ENCODE measurements at regions not wholly inside any gene's neighbourhood (a gene's known extent, or its start where the extent isn't known, plus 50 kb on each side); places are given as distances from the start of the nearest gene placed in this dataset.
"Not testable (repeated sequence)": the region's sequence is repeated elsewhere in the genome, so short reads cannot be mapped to it uniquely, and the experiment has no call there.

DNA sequence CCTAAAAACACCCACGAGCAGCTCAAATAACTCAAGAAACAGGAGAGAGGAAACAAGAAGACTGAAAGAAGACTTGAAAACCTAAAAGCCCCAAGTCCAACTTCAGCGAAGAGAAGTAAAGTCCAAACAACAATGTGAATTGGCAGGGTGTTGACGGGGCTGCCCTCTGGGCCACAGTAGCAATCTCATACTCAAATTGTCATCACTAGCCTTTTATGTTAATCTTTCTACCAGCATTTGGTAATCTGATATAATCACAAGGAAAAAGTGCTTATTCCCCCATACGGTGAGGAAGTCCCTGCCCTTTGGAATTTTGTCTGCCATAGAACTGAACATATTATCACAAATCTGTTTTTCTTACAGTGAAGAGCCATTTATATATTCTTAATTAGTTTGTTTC is 51.5 kb upstream of the IFNE start:
- DNase-seq = no peak

DNA sequence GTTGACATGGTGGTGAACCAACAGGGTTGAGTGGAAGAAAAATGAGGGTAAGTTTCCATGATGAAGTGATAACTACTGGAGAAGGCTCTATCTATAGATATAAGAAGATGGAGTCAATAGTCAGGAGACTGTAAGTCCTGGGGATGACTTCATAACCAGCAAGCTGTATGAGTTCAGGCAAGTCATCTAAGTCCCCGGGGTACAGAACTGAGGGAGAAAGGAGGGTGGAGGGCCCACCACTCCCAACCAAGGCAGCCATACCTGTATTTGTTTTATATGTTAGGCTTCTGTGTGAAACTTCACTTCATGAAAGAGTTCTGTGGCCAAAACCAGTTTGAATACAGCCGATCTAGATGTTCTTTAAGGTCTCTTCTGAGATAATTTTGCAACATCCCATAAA is 53.3 kb upstream of the IFNE start:
- DNase-seq = no peak

DNA sequence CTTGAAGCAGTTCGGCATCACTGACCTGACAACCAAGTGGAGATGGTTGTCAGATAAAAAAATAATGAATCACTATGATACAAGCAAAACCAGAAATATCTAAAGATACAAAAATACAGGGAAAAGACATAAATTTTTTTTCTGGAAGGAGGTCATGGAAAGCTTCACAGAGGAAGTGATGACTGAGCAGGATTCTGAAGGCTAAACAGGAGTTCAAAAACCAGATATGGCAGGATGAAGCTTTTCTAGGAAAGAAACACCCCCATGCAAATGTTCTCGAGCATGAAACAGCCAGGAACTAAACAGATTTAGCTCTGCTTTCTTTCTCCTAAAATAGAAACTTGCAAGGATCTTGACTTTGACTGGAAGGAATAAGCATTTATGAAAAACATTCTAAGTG is 60.7 kb upstream of the IFNE start:
- no peak for DNase-seq

DNA sequence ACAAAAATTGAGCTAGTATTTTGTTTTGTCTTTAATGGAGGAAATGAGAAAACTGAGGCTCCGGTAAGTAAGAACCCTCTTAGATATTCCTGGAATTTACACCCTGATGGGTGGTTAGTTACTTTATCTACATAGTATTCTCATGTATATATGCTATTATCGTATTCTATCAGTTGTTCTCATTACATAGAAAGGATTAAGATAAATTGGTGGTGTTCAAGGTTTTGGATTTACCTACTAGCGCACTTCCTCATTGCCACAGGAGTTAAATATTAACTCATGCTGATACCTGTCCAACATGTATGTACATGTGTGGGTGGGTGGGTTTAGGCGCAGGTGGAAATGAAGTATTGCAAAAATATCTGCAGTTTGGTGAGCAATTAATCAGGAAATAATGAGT is 61.1 kb upstream of the IFNE start:
- DNase-seq = no peak

DNA sequence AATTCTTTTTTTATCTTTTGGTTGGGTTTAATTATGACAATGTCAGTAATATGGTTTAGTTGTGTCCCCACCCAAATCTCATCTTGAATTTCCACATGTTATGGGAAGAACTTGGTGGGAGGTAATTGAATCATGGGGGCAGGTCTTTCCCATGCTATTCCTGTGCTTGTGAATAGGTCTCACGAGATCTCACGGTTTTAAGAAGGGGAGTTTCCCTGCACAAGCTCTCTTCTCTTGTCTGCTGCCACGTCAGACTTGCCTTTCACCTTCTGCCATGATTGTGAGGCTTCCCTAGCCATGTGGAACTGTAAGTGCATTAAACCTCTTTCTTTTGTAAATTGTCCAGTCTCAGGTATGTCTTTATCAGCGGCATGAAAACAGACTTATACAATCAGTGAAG is 61.7 kb upstream of the IFNE start:
- DNase-seq = not testable (repeated sequence)

- no peak for DNase-seq
Measured at GRCh38 chr9:21546949-21547348, 64.8 kb upstream of the IFNE start.

GRCh38 chr9:21549251-21549765 is 67.2 kb upstream of the IFNE start:
- DNase-seq = no peak

- DNase-seq = no peak
Measured at GRCh38 chr9:21549890-21550289, 67.8 kb upstream of the IFNE start.

GRCh38 chr9:21550392-21550791 is 68.3 kb upstream of the IFNE start:
- no peak for DNase-seq

DNA sequence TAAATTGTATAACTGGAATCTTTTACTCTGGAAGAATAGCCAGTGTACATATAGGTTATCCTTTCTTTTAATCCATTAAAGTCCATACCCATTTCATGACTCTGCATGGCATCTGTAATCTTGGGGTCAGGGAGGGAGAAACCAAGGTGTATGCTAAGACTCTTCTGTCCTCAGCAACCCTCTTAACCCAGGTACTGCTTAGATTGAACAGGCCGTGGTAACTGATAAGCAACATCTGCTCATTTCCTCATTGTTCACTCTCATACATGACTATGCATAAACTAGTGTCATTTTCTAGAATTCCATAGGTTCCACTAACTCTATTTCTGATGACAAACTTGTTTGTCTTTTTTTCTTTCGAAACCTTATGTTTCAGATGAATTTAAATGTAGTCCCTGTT is 69.3 kb upstream of the IFNE start:
- DNase-seq = no peak

GRCh38 chr9:21552244-21553170 is 70.4 kb upstream of the IFNE start:
- DNase-seq = no peak

DNA sequence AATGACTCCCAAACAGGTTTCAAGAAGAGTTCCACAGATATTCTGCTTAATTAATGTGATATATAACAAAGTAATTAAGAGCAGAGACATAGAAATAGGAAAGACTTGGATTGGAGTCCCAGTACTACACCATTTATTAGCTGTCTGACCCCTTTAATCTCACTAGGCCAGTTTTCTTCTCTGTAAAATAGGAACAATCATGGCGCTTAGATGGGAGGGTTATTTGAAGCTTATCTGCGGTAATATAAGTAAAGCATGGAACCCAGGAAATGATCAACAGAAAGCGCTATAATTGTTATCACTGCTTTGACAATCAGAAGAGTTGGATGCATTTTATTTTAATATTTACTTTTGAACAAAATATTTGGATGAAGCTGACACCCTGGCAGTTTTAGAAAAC is 71.3 kb upstream of the IFNE start:
- DNase-seq = no peak

DNA sequence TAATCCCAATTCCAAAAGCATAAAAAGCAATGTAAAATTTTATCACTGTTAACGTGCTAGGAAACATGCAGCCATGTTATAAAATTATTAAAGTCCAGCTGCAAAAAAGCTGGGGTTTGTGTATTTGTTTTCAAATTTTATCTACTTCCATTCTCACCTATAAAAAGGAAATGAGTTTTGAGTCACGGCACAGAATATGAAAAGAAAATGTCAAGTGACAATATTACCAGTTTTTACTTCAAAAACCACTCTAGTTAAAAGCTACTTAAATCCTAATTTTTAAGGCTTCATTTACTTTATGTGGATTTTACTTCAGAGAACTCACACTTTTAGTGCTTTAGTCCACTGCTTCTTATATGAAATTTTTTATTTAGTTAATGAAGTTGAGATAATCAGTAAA is 72.7 kb upstream of the IFNE start:
- no peak for DNase-seq

DNA sequence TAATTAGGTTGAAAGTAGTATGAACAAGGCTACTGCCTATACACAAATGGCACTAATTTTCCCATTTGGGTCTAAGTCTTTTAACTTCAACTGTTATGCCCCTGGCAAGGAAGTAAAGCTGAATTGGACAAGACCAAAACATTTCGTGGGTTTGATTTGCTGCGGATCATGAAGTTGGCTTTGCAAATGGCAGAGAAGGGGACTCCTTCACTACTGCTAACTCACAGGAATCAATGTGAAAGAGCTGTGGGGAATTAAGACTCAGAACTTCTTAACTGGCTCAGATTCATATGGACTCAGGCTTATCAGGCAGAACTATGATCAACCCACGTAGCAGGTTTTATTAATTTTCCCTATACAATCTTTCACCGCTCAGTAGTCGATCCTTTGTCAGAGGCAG is 73.8 kb upstream of the IFNE start:
- no peak for DNase-seq

GRCh38 chr9:21556581-21557427 is 74.7 kb upstream of the IFNE start:
- no peak for DNase-seq

DNA sequence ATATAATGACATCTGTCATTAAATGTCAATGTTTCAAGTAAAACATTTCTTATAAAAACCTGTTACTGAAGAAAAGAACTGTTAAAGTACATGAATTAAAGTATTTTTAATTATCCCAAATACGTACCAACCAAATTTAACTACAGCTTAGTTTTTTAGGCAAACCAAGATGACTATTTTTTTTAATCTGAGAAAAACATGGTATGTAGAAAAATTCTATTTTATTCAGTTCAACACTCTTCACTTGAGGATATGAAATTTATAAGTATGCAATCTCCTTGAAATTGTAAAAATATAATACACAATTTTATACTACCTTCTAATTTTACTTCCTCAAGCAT is 75.3 kb upstream of the IFNE start:
- no peak for DNase-seq

DNA sequence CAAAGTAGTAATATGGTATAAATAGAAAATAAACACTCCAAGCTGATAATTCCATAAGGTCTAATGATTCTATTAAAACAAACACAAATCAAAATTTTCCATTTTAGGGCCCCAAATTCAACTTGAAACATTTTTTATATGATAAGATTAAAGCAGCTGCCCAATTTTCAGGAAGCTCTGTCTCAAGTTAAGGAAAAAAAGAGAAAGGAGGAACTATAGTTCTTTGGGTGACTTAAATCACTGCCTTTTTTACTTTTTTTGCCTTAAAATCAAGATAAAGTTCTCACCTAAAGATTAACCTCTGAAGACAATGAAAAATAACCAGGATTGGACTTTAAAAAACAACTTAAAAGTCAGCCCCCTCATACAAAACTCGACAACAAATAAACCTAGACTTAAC is 76.0 kb upstream of the IFNE start:
- DNase-seq = no peak

DNA sequence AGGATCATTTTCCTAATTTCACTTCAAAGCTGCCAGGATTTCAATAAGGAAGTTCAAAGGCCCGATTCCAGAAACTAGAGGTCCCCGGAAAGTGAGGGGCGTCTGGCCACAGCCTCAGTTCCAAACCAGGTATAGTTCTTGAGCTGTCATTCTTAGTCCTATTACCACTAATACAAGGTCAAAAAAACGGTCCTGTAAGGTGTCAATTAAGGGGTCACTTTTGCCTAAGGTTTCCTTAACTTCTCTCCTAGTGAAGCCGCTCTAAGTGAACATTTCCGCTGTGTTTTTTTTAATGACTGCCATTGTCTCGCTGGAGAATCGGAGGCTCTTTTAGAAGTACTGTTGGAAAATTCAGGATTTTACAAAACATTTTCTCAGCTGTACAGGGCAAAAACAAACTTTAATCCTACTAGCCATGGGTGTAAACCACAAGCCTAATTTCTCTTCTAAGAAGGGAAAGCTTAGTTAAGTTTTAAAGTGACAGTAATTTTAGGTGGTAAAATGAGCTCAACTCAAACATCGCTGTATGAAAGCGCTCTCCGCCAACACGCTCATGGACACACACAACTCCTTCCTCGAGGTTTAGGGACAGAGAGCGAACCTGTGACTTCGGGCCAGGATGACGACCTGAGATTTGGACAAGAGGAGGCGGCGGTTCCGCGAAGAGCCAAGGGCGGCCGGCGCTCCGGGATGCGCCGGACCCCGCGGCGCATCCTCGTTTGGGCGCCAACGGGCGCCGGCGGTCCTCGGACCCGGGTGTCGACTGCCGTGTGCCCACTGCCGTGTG is 76.7 kb upstream of the IFNE start:
- peak; percentile 0 for DNase-seq

DNA sequence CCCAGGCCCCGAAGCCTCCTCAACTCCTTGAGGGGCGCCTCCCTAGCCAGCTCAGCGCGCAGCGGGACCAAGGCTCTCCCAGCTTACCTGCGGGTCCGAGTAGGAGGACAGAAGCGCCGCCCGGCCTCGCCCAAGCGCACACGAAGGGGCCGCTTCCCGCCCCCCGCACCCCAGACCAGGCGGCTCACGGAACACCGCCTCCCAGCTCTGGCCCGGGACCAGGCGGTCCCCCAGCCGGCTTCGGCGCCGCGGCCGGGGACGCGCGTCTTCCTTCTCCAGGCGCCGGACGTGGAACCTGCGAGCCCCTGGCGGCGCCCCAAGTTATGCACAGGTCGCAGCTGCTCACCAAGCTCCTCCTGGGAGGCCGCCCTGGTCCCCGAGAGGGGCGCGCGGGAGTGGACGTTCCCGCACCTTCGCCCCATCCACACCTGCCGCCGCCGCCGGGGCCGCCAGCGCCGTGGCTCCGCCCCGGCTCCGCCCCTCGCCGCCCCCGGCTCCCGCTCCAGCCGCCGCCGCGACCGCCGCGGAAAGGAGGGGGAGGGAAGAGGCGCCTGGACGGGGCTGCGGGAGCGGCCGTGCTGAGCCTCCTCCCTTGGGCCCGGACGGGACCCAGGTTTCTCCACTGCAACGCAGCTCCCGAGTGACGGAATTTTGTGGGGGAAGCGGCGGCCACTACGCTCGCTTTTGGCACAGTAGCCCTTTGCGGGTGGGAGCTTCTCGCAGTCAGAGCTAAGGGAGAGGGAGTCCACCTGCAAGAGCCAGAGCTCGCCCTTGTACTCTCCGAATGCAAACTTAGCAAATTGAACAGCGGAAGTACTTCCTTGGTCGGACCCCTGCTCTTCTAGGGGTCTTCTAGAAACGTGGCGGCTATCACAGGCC is 77.5 kb upstream of the IFNE start:
- DNase-seq = peak; percentile 47

DNA sequence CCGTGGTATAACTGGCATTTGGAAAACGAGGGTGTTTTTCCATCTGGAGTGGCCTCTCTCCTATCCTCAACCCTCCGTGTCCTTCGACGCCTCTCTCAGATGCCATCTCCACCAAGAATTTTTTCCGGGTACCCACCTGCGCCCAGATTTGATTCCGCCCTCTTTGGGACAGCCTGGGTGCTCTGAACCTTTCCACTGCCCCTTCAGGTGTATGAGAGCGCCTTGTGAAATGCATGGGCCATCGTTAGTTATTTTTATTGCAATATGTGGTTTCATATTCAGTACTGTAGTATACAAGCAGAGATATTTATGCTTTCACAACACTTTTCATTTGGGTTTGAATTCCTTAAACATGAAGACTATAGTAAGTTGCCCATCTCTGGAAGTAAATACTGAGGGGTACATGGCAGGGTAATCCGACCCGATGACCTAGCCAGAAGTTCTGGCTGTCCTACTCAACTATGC is 78.2 kb upstream of the IFNE start:
- no peak for DNase-seq

DNA sequence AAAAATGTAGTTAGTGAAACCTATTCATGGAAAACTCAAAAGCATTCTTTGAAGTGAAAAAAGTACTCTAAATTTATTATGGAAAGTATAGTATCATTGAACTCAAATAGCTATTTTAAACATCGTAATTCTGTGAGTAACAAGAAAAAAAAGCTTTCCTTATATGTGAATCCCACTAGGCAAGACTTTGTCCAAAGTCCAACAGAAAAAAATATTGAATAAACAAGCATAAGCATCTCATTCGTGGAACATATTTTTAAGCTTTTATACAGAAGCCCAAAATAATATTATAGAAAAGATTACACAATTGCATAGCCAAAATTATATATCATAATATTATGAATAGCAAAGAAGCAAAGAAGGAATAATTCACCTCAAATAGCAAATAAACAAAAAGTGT is 79.4 kb upstream of the IFNE start:
- no peak for DNase-seq

GRCh38 chr9:21564175-21564574 is 82.1 kb upstream of the IFNE start:
- no peak for DNase-seq
